HepG2 (cell line): ENCODE measurements at regions not wholly inside any gene's neighbourhood (a gene's known extent, or its start where the extent isn't known, plus 50 kb on each side); places are given as distances from the start of the nearest gene placed in this dataset.

ENCODE experiments used
- ELF4 ChIP-seq: sonication (generic); formaldehyde crosslinking; IDR thresholded peaks from 2 replicates; pipeline ENCODE4 v1.5.0; 2020; ENCODE audit warnings: missing genetic modification reagents, mild to moderate bottlenecking, moderate library complexity, borderline replicate concordance
- JUNB ChIP-seq: sonication (generic); formaldehyde crosslinking; IDR thresholded peaks from 2 replicates; pipeline ENCODE4 v1.8.0; 2022; ENCODE audit warnings: missing genetic modification reagents, mild to moderate bottlenecking, borderline replicate concordance
- KLF12 ChIP-seq: sonication (generic); formaldehyde crosslinking; IDR thresholded peaks from 2 replicates; pipeline ENCODE4 v1.4.0; 2020; ENCODE audit warnings: missing genetic modification reagents, borderline replicate concordance
- MBD4 ChIP-seq: IDR thresholded peaks from 2 replicates; pipeline ENCODE4 v1.6.1; 2012; ENCODE audit warnings: low read length, inconsistent platforms, borderline replicate concordance
- ZKSCAN8 ChIP-seq: IDR thresholded peaks from 2 replicates; pipeline ENCODE4 v1.6.1; 2016; ENCODE audit warnings: borderline replicate concordance, missing genetic modification reagents, missing compliant biosample characterization
- ZNF589 ChIP-seq: sonication (generic); formaldehyde crosslinking; conservative IDR thresholded peaks from 2 replicates; pipeline ENCODE4 v1.8.0; 2022; ENCODE audit warnings: mild to moderate bottlenecking, moderate library complexity, missing genetic modification reagents
- ZNF766 ChIP-seq: sonication (generic); formaldehyde crosslinking; IDR thresholded peaks from 2 replicates; pipeline ENCODE4 v1.5.0; 2020; ENCODE audit warnings: missing genetic modification reagents, borderline replicate concordance
- TF ChIP-seq, protein P1 (sequence below): sonication (generic); formaldehyde crosslinking; IDR thresholded peaks from 2 replicates; pipeline ENCODE4 v1.8.0; 2022; ENCODE audit warnings: mild to moderate bottlenecking, missing genetic modification reagents, moderate library complexity

GRCh38 chr4:151888367-151888866 lies 127.6 kb upstream of the GATB start:
- TF ChIP-seq ZKSCAN8 (CRISPR knock-in tag) (no peak), JUNB (CRISPR knock-in tag) (no peak), MBD4 (no peak), ELF4 (CRISPR knock-in tag) (no peak), ZNF589 (no peak), KLF12 (CRISPR knock-in tag) (no peak), ZNF766 (CRISPR knock-in tag) (no peak)
- TF ChIP-seq, protein P1, sequence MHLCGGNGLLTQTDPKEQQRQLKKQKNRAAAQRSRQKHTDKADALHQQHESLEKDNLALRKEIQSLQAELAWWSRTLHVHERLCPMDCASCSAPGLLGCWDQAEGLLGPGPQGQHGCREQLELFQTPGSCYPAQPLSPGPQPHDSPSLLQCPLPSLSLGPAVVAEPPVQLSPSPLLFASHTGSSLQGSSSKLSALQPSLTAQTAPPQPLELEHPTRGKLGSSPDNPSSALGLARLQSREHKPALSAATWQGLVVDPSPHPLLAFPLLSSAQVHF (CRISPR knock-in tag) = no peak
